ENCODE measurements at regions not wholly inside any gene's neighbourhood (a gene's known extent, or its start where the extent isn't known, plus 50 kb on each side); places are given as distances from the start of the nearest gene placed in this dataset.

- WGBS, result 66% methylated on average over 2 of the region's 2 CpGs
- no peak overlapping the region for H3K27ac ChIP-seq (ENCODE audit: low read depth in 1 of 2, low read length in 2 of 2)
- H3K4me3 ChIP-seq (ENCODE audit: low read depth in 1 of 3, low read length in 3 of 3), result no peak overlapping the region
- no peaks in the 10 kb centered on the region for H3K4me1 ChIP-seq (ENCODE audit: control insufficient read depth in 4 of 4, insufficient read depth in 4 of 4, low read length in 3 of 4)
- H3K9me3 ChIP-seq (ENCODE audit: control insufficient read depth in 4 of 4, low read length in 3 of 4), result peaks cover 0 to 5% (median 3%) of the 10 kb centered on the region in 4 donors
- no peak overlapping the region for H3K9ac ChIP-seq (ENCODE audit: low read depth in 1 of 2, low read length in 2 of 2)
- H3K27me3 ChIP-seq (ENCODE audit: control insufficient read depth in 4 of 4, insufficient read depth in 4 of 4, low read length in 3 of 4), result peaks cover 0 to 3% (median 0%) of the 10 kb centered on the region in 4 donors
- no peaks in the 10 kb centered on the region for H3K36me3 ChIP-seq (ENCODE audit: control insufficient read depth in 4 of 4, insufficient read depth in 3 of 4, low read depth in 1 of 4, low read length in 3 of 4)
- no peak for DNase-seq (ENCODE audit: low spot score)
- TF ChIP-seq YY1 (IDR thresholded peaks at IDR 0.05), result no peak
- TF ChIP-seq REST (IDR thresholded peaks at IDR 0.05), result no peak
- no peak for TF ChIP-seq ATF3 (IDR thresholded peaks at IDR 0.05)
- no peak for TF ChIP-seq FOXA1 (IDR thresholded peaks at IDR 0.05)
Measured at GRCh38 chr1:38327559-38327973, 281.0 kb upstream of the POU3F1 start.

- Histone ChIP-seq H3K4me1 (ENCODE audit: control insufficient read depth in 4 of 4, insufficient read depth in 4 of 4, low read length in 3 of 4) (no peaks in the 10 kb centered on the region), H3K27ac (ENCODE audit: low read depth in 1 of 2, low read length in 2 of 2) (no peak overlapping the region), H3K9me3 (ENCODE audit: control insufficient read depth in 4 of 4, low read length in 3 of 4) (peaks cover 0 to 5% (median 3%) of the 10 kb centered on the region in 4 donors), H3K4me3 (ENCODE audit: low read depth in 1 of 3, low read length in 3 of 3) (no peak overlapping the region), H3K9ac (ENCODE audit: low read depth in 1 of 2, low read length in 2 of 2) (no peak overlapping the region), H3K27me3 (ENCODE audit: control insufficient read depth in 4 of 4, insufficient read depth in 4 of 4, low read length in 3 of 4) (peaks cover 0 to 3% (median 0%) of the 10 kb centered on the region in 4 donors), H3K36me3 (ENCODE audit: control insufficient read depth in 4 of 4, insufficient read depth in 3 of 4, low read depth in 1 of 4, low read length in 3 of 4) (no peaks in the 10 kb centered on the region)
- TF ChIP-seq GABPA (IDR thresholded peaks at IDR 0.05 in 1 of 2, conservative IDR thresholded peaks at IDR 0.05 in 1 of 2) (no peak), CTCF (IDR thresholded peaks at IDR 0.05; ENCODE audit: low read depth, low read length, missing input control) (no peak)
- no peak for DNase-seq (ENCODE audit: low spot score)
- WGBS, result 89% methylated on average over 9 of the region's 9 CpGs
Measured at GRCh38 chr1:38326856-38327255, 280.3 kb upstream of the POU3F1 start.

GRCh38 chr1:38326135-38326534, 279.5 kb upstream of the POU3F1 start:
- no peak overlapping the region for H3K9ac ChIP-seq (ENCODE audit: low read depth in 1 of 2, low read length in 2 of 2)
- WGBS, result 19% methylated on average over 3 of the region's 3 CpGs
- H3K27ac ChIP-seq (ENCODE audit: low read depth in 1 of 2, low read length in 2 of 2), result no peak overlapping the region
- no peaks in the 10 kb centered on the region for H3K4me1 ChIP-seq (ENCODE audit: control insufficient read depth in 4 of 4, insufficient read depth in 4 of 4, low read length in 3 of 4)
- DNase-seq (ENCODE audit: low spot score), result no peak
- H3K36me3 ChIP-seq (ENCODE audit: control insufficient read depth in 4 of 4, insufficient read depth in 3 of 4, low read depth in 1 of 4, low read length in 3 of 4), result no peaks in the 10 kb centered on the region
- H3K27me3 ChIP-seq (ENCODE audit: control insufficient read depth in 4 of 4, insufficient read depth in 4 of 4, low read length in 3 of 4), result peaks cover 0 to 3% (median 0%) of the 10 kb centered on the region in 4 donors
- H3K4me3 ChIP-seq (ENCODE audit: low read depth in 1 of 3, low read length in 3 of 3), result no peak overlapping the region
- H3K9me3 ChIP-seq (ENCODE audit: control insufficient read depth in 4 of 4, low read length in 3 of 4), result peaks cover 0 to 5% (median 3%) of the 10 kb centered on the region in 4 donors
- no peak for TF ChIP-seq CTCF (IDR thresholded peaks at IDR 0.05; ENCODE audit: low read depth, low read length, missing input control)
- no peak for TF ChIP-seq ZBTB33 (IDR thresholded peaks at IDR 0.05)
- no peak for TF ChIP-seq YY1 (IDR thresholded peaks at IDR 0.05)
- no peak for TF ChIP-seq RXRA (IDR thresholded peaks at IDR 0.05)
- no peak for TF ChIP-seq FOXA1 (IDR thresholded peaks at IDR 0.05)
- TF ChIP-seq REST (IDR thresholded peaks at IDR 0.05), result no peak
- no peak for TF ChIP-seq TAF1 (conservative IDR thresholded peaks at IDR 0.05)
- TF ChIP-seq JUND (IDR thresholded peaks at IDR 0.05), result no peak
- TF ChIP-seq NR2F2 (IDR thresholded peaks at IDR 0.05), result no peak
- TF ChIP-seq SP1 (IDR thresholded peaks at IDR 0.05), result no peak
- no peak for TF ChIP-seq FOXA2 (IDR thresholded peaks at IDR 0.05)
- no peak for TF ChIP-seq HNF4A (conservative IDR thresholded peaks at IDR 0.05)

Measured in liver (tissue), 8 donors.